SK-N-SH (cell line): ENCODE measurements at regions not wholly inside any gene's neighbourhood (a gene's known extent, or its start where the extent isn't known, plus 50 kb on each side); places are given as distances from the start of the nearest gene placed in this dataset.

Source experiments
- CTCF ChIA-PET: fragments of 300-600, 350-600 bp; formaldehyde crosslinking; extraction: SDS; loops from one replicate; lab custom pipeline; 2021; lab: Yijun Ruan, JAX
- POLR2A ChIA-PET: fragments of 350-600 bp; sonication (Branson Sonifier 250); formaldehyde crosslinking; extraction: SDS; loops from one replicate; lab custom pipeline; 2020; ENCODE audit warnings: antibody characterized with exemption, inconsistent platforms; lab: Yijun Ruan, JAX
- DNase-seq: peaks from one replicate; pipeline ENCODE4 v3.0.0; 2012
- H2AFZ ChIP-seq: fragments of 200-600 bp; sonication (generic); 2 replicates; pipeline ENCODE4 v1.8.1; 2016; ENCODE audit warnings: antibody characterized with exemption, mild to moderate bottlenecking, low read depth
- H3F3A ChIP-seq: fragments of 200-600 bp; sonication (generic); replicated peaks from 2 replicates; pipeline ENCODE3; 2016; ENCODE audit warnings: antibody characterized with exemption, mild to moderate bottlenecking; ENCODE audit not compliant: insufficient read depth
- H3K27ac ChIP-seq, 2 experiments: fragments of 200-500 bp in 1 of 2; fragments of 200-600 bp in 1 of 2; sonication (Bioruptor generic) in 1 of 2; sonication (generic), shearing (Covaris generic) in 1 of 2; 2 replicates each; pipeline versions ENCODE4 v1.5.1 to v1.6.1; 2014 to 2016; ENCODE audit warnings: low read depth in 2 of 2, inconsistent platforms in 1 of 2, low read length in 1 of 2, mild to moderate bottlenecking in 1 of 2, mixed read lengths in 1 of 2
- H3K27me3 ChIP-seq: fragments of 200-600 bp; sonication (generic), shearing (Covaris generic); 2 replicates; pipeline ENCODE4 v1.6.1; 2016; ENCODE audit warnings: mixed run types; ENCODE audit not compliant: insufficient read depth
- H3K36me3 ChIP-seq, 2 experiments: fragments of 200-500 bp in 1 of 2; fragments of 200-600 bp in 1 of 2; sonication (Bioruptor generic) in 1 of 2; sonication (generic) in 1 of 2; replicated peaks in 1 of 2; 2 replicates each; pipeline versions ENCODE3 to v1.5.1; 2014 to 2016; ENCODE audit warnings: low read length in 1 of 2, mild to moderate bottlenecking in 1 of 2; ENCODE audit not compliant: insufficient read depth in 2 of 2, control insufficient read depth in 1 of 2
- H3K4me1 ChIP-seq, 2 experiments: fragments of 200-500 bp in 1 of 2; fragments of 200-600 bp in 1 of 2; sonication (Bioruptor generic) in 1 of 2; sonication (generic), shearing (Covaris generic) in 1 of 2; 2 replicates each; pipeline versions ENCODE4 v1.5.1 to v1.6.1; 2014 to 2016; ENCODE audit warnings: low read depth in 1 of 2, low read length in 1 of 2, mixed run types in 1 of 2; ENCODE audit not compliant: insufficient read depth in 2 of 2, control insufficient read depth in 1 of 2
- H3K4me2 ChIP-seq: fragments of 200-600 bp; sonication (generic), shearing (Covaris generic); 2 replicates; pipeline ENCODE4 v1.6.1; 2017; ENCODE audit warnings: mixed run types
- H3K4me3 ChIP-seq, 2 experiments: fragments of 200-500 bp in 1 of 2; fragments of 200-600 bp in 1 of 2; sonication (Bioruptor generic) in 1 of 2; sonication (generic), shearing (Covaris generic) in 1 of 2; 2 replicates each; pipeline versions ENCODE4 v1.5.1 to v1.8.1; 2014 to 2016; ENCODE audit warnings: low read depth in 2 of 2, inconsistent platforms in 1 of 2, low read length in 1 of 2, mild to moderate bottlenecking in 1 of 2, mixed read lengths in 1 of 2, moderate library complexity in 1 of 2
- H3K79me2 ChIP-seq: fragments of 200-600 bp; sonication (generic); 2 replicates; pipeline ENCODE4 v1.8.1; 2017; ENCODE audit warnings: mild to moderate bottlenecking; ENCODE audit not compliant: insufficient read depth
- H3K9ac ChIP-seq: fragments of 200-600 bp; sonication (generic); 2 replicates; pipeline ENCODE4 v1.6.1; 2017; ENCODE audit warnings: mixed run types
- H3K9me2 ChIP-seq: fragments of 200-600 bp; sonication (generic); 2 replicates; pipeline ENCODE4 v1.6.1; 2017; ENCODE audit warnings: mixed run types
- H3K9me3 ChIP-seq: fragments of 200-600 bp; sonication (generic); 2 replicates; pipeline ENCODE4 v1.6.1; 2017; ENCODE audit warnings: mixed run types, mild to moderate bottlenecking, moderate library complexity
- H4K20me1 ChIP-seq: fragments of 200-600 bp; sonication (generic); 2 replicates; pipeline ENCODE4 v1.6.1; 2017; ENCODE audit warnings: mild to moderate bottlenecking, mixed run types; ENCODE audit not compliant: insufficient read depth
- CHD2 ChIP-seq: fragments of 150-350 bp; IDR thresholded peaks from 2 replicates; pipeline ENCODE4 v1.6.1; 2018; ENCODE audit warnings: low read length; ENCODE audit not compliant: partially characterized antibody
- ELF1 ChIP-seq: IDR thresholded peaks from 2 replicates; pipeline ENCODE4 v1.4.0; 2012
- GATA2 ChIP-seq: sonication (generic); formaldehyde crosslinking; IDR thresholded peaks from 2 replicates; pipeline ENCODE4 v1.5.0; 2020; ENCODE audit warnings: mild to moderate bottlenecking, missing genetic modification reagents
- MEF2A ChIP-seq: IDR thresholded peaks from 2 replicates; pipeline ENCODE4 v1.4.0; 2012; ENCODE audit warnings: low read depth, borderline replicate concordance
- MXI1 ChIP-seq: IDR thresholded peaks from 2 replicates; pipeline ENCODE4 v1.6.1; 2012; ENCODE audit warnings: mild to moderate bottlenecking, low read depth, low read length, improper control_type of control experiment
- NFIC ChIP-seq: IDR thresholded peaks from 2 replicates; pipeline ENCODE4 v1.4.0; 2012; ENCODE audit warnings: borderline replicate concordance
- NRF1 ChIP-seq: IDR thresholded peaks from 2 replicates; pipeline ENCODE4 v1.6.1; 2012; ENCODE audit warnings: low read depth, mild to moderate bottlenecking, low read length
- POLR2AphosphoS5 ChIP-seq: IDR thresholded peaks from 2 replicates; pipeline ENCODE4 v1.6.1; 2012; ENCODE audit warnings: low read depth, low read length
- RAD21 ChIP-seq: IDR thresholded peaks from 2 replicates; pipeline ENCODE4 v1.6.1; 2012; ENCODE audit warnings: mild to moderate bottlenecking, low read length
- RXRA ChIP-seq: IDR thresholded peaks from 2 replicates; pipeline ENCODE4 v1.4.0; 2012; ENCODE audit warnings: low read depth, mild to moderate bottlenecking, borderline replicate concordance
- TAF1 ChIP-seq: IDR thresholded peaks from 2 replicates; pipeline ENCODE4 v1.6.1; 2012; ENCODE audit warnings: low read depth, mild to moderate bottlenecking, low read length, moderate library complexity, borderline replicate concordance
- TCF12 ChIP-seq: IDR thresholded peaks from 2 replicates; pipeline ENCODE4 v1.4.0; 2012
- TEAD4 ChIP-seq: IDR thresholded peaks from 2 replicates; pipeline ENCODE4 v1.4.0; 2012; ENCODE audit warnings: mild to moderate bottlenecking, borderline replicate concordance; ENCODE audit not compliant: insufficient read depth
- WGBS: methylation state at CpG from one replicate; pipeline ENCODE4 v1.1.6; 2017; ENCODE audit warnings: low lambda C conversion rate; 5-methylcytosine and 5-hydroxymethylcytosine counted together
- TF ChIP-seq, protein P1 (sequence below): fragments of 200-600 bp; sonication (generic); IDR thresholded peaks from 2 replicates; pipeline ENCODE4 v1.6.1; 2017; ENCODE audit warnings: antibody characterized with exemption, mild to moderate bottlenecking, moderate library complexity

GRCh38 chr10:33899578-33900531 is 565.4 kb upstream of the NRP1 start:
- H3K27ac ChIP-seq = peak overlapping the region in 1 of 2 experiments; percentile 85; a peak in 1 of 4 replicates
- no peaks in the 10 kb centered on the region for H3K36me3 ChIP-seq
- no peak overlapping the region for H3K9ac ChIP-seq
- H3K4me1 ChIP-seq = peaks cover 0 to 18% of the 10 kb centered on the region in 2 experiments; a peak in 3 of 4 replicates
- POLR2A ChIA-PET = no interaction called here
- H3K9me2 ChIP-seq = no peaks in the 10 kb centered on the region
- TF ChIP-seq, protein P1, sequence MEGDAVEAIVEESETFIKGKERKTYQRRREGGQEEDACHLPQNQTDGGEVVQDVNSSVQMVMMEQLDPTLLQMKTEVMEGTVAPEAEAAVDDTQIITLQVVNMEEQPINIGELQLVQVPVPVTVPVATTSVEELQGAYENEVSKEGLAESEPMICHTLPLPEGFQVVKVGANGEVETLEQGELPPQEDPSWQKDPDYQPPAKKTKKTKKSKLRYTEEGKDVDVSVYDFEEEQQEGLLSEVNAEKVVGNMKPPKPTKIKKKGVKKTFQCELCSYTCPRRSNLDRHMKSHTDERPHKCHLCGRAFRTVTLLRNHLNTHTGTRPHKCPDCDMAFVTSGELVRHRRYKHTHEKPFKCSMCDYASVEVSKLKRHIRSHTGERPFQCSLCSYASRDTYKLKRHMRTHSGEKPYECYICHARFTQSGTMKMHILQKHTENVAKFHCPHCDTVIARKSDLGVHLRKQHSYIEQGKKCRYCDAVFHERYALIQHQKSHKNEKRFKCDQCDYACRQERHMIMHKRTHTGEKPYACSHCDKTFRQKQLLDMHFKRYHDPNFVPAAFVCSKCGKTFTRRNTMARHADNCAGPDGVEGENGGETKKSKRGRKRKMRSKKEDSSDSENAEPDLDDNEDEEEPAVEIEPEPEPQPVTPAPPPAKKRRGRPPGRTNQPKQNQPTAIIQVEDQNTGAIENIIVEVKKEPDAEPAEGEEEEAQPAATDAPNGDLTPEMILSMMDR = no peak
- TF ChIP-seq ELF1 = no peak
- TF ChIP-seq POLR2AphosphoS5 = no peak
- no peak for TF ChIP-seq NRF1
- TF ChIP-seq MXI1 = no peak
- TF ChIP-seq TEAD4 = no peak
- TF ChIP-seq CHD2 = no peak
- TF ChIP-seq RXRA = no peak
- TF ChIP-seq TAF1 = no peak
- TF ChIP-seq RAD21 = no peak
- no peak for TF ChIP-seq MEF2A
- H3K4me2 ChIP-seq = peak overlapping the region; percentile 9; the same call in 1 of the 2 replicates
- no peaks in the 10 kb centered on the region for H3K27me3 ChIP-seq
- H3K9me3 ChIP-seq = no peaks in the 10 kb centered on the region
- H4K20me1 ChIP-seq = no peaks in the 10 kb centered on the region
- no peak overlapping the region; the same call in 1 of the 2 replicates for H2AFZ ChIP-seq
- no peak overlapping the region for H3K4me3 ChIP-seq
- WGBS = 77% methylated on average over 5 of the region's 5 CpGs
- no peak for DNase-seq
- peaks cover 3% of the 10 kb centered on the region for H3F3A ChIP-seq
- no peaks in the 10 kb centered on the region for H3K79me2 ChIP-seq
- CTCF ChIA-PET = interaction anchor here (1.4 kb wide), 1 partner anchor 21 kb away, joined by 4 read pairs; no protein-coding TSS in a partner anchor

DNA sequence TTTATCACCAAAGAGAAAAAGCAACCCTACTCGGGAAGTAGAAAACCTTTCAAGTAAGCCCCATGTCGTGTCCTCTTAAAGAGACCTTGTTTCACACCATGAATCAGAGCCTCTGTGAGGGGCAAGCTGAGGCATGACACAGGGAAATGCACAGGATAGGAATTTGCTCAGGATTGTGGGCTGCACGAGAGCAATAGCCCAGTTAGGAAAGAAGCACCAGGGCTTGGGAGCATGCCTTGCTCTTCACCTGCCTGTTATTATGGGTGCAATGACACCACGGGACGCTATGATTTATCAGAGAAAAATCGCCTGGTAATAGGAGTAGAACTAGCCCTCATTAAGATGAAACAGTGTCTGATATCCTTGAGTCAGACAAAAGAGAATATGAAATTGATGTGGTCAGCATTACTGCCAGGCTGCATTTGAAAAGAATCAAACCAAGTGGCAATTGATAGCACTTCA is 562.9 kb upstream of the NRP1 start:
- Histone ChIP-seq H3K4me1 (peaks cover 0 to 18% of the 10 kb centered on the region in 2 experiments; a peak in 3 of 4 replicates), H3K79me2 (no peaks in the 10 kb centered on the region), H3K4me3 (no peak overlapping the region), H2AFZ (no peak overlapping the region), H3K4me2 (no peak overlapping the region), H3K36me3 (no peaks in the 10 kb centered on the region), H3K27ac (no peak overlapping the region), H3K27me3 (no peaks in the 10 kb centered on the region), H3F3A (peaks cover 3% of the 10 kb centered on the region), H3K9me2 (no peaks in the 10 kb centered on the region), H3K9me3 (no peaks in the 10 kb centered on the region), H3K9ac (no peak overlapping the region), H4K20me1 (no peaks in the 10 kb centered on the region)
- 63% methylated on average over 6 of the region's 6 CpGs for WGBS
- ChIA-PET CTCF (interaction anchor here (0.7 kb wide), 1 partner anchor 584 kb away, joined by 3 read pairs; no protein-coding TSS in a partner anchor), POLR2A (no interaction called here)
- DNase-seq = no peak
- TF ChIP-seq MEF2A (no peak), GATA2 (CRISPR knock-in tag) (no peak), TCF12 (no peak), NFIC (no peak), POLR2AphosphoS5 (no peak), RAD21 (no peak)
